ENCODE measurements at regions not wholly inside any gene's neighbourhood (a gene's known extent, or its start where the extent isn't known, plus 50 kb on each side); places are given as distances from the start of the nearest gene placed in this dataset.

DNA sequence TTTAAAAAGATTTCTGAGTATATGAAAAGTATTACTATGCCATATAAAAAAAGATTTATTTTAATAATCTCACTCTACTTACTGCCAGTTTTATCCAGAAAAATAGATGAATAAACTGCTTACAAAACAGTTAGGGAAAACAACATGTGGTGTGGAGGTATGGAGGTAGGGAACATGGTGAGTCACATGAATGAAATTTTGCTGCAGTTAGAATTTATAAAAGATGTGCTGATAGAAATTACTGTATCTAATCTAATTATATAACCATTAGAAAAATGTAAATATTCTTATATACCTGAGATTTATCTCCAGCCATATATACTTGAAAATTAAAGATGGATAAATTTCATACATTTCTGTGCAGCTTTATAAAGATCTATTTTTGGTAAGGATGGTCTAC lies 184.0 kb upstream of the ANK2 start:
- H3K9ac ChIP-seq (ENCODE audit: low read depth, low read length) = no peak overlapping the region
- H3K18ac ChIP-seq (ENCODE audit: low read depth, low read length) = no peak overlapping the region
- H3K27me3 ChIP-seq (ENCODE audit: control insufficient read depth, insufficient read depth, low read length) = no peaks in the 10 kb centered on the region
- in situ Hi-C loops (cut with MboI; ENCODE audit: low sequenced_read_pairs) (no loop called here), intact Hi-C loops (cut with micrococcal nuclease) (no loop called here), dilution Hi-C loops (cut with HindIII; ENCODE audit: low sequenced_read_pairs, unreplicated experiment) (no loop called here)
- H2AK5ac ChIP-seq (ENCODE audit: low read depth, low read length) = no peak overlapping the region
- ATAC-seq (ENCODE audit: low read depth) (no peak), DNase-seq (no peak)
- H3K4me3 ChIP-seq (ENCODE audit: insufficient read depth, low read depth, low read length) = no peak overlapping the region
- no peaks in the 10 kb centered on the region for H3K9me1 ChIP-seq (ENCODE audit: insufficient read depth, low read length)
- BruUV-seq (replicated peaks) = no TSS peak
- TF ChIP-seq RCOR1 (IDR thresholded peaks at IDR 0.05; ENCODE audit: insufficient replicate concordance, low read length) (no peak), FOS (IDR thresholded peaks at IDR 0.05; ENCODE audit: low read depth, low read length) (no peak), CEBPB (IDR thresholded peaks at IDR 0.05; ENCODE audit: low read depth, low read length) (no peak), SMC3 (IDR thresholded peaks at IDR 0.05; ENCODE audit: low read depth, low read length) (no peak), NFE2L2 (IDR thresholded peaks at IDR 0.05; ENCODE audit: low read depth, low read length) (no peak), CHD1 (IDR thresholded peaks at IDR 0.05; ENCODE audit: low read depth, low read length) (no peak), BHLHE40 (IDR thresholded peaks at IDR 0.05; ENCODE audit: low read depth, low read length) (no peak), RAD21 (IDR thresholded peaks at IDR 0.05; ENCODE audit: low read length) (no peak), MXI1 (IDR thresholded peaks at IDR 0.05; ENCODE audit: borderline replicate concordance, low read depth, low read length) (no peak)
- TF ChIP-seq, protein P1, sequence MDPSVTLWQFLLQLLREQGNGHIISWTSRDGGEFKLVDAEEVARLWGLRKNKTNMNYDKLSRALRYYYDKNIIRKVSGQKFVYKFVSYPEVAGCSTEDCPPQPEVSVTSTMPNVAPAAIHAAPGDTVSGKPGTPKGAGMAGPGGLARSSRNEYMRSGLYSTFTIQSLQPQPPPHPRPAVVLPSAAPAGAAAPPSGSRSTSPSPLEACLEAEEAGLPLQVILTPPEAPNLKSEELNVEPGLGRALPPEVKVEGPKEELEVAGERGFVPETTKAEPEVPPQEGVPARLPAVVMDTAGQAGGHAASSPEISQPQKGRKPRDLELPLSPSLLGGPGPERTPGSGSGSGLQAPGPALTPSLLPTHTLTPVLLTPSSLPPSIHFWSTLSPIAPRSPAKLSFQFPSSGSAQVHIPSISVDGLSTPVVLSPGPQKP (IDR thresholded peaks at IDR 0.05; ENCODE audit: borderline replicate concordance, low read depth, low read length) = no peak
- H3K36me3 ChIP-seq (ENCODE audit: control insufficient read depth, insufficient read depth, low read length) = no peaks in the 10 kb centered on the region
- H3K4ac ChIP-seq (ENCODE audit: low read depth, low read length) = no peak overlapping the region
- ChIA-PET POLR2A (ENCODE audit: unreplicated experiment) (no interaction called here), CTCF (no interaction called here)
- H4K8ac ChIP-seq (ENCODE audit: low read depth in 2 of 2, low read length in 2 of 2) = no peak overlapping the region
- H3K4me1 ChIP-seq (ENCODE audit: control insufficient read depth, insufficient read depth, low read length) = no peaks in the 10 kb centered on the region
- H3K56ac ChIP-seq (ENCODE audit: extremely low read depth, insufficient read depth, low read length) = no peak overlapping the region
- no peak overlapping the region for H3K14ac ChIP-seq (replicated peaks; ENCODE audit: low read depth, low read length)
- no peak overlapping the region for H2BK15ac ChIP-seq (ENCODE audit: low read depth, low read length)
- no peaks in the 10 kb centered on the region for H3K79me1 ChIP-seq (ENCODE audit: low read depth in 1 of 2, low read length in 2 of 2)
- no peaks in the 10 kb centered on the region for H4K20me1 ChIP-seq (ENCODE audit: insufficient read depth, low read length)
- no peak overlapping the region for H3K27ac ChIP-seq (ENCODE audit: insufficient read depth, low read length)
- no peak overlapping the region for H4K91ac ChIP-seq (ENCODE audit: insufficient read depth, low read depth, low read length)
- no peak overlapping the region for H2BK120ac ChIP-seq (ENCODE audit: low read depth, low read length)
- H4K5ac ChIP-seq (ENCODE audit: low read depth, low read length) = no peak overlapping the region
- H3K4me2 ChIP-seq (ENCODE audit: low read depth, low read length) = no peak overlapping the region
- H2BK5ac ChIP-seq (ENCODE audit: low read depth, low read length, poor library complexity, severe bottlenecking) = no peak overlapping the region
- H2AFZ ChIP-seq (replicated peaks; ENCODE audit: low read length, poor library complexity) = no peak overlapping the region
- no peak overlapping the region for H2BK20ac ChIP-seq (ENCODE audit: low read depth, low read length)
- no peaks in the 10 kb centered on the region for H3K9me3 ChIP-seq (ENCODE audit: control insufficient read depth, insufficient read depth, low read length)
- no peak overlapping the region for H3K23ac ChIP-seq (ENCODE audit: low read depth, low read length)
- H2AK9ac ChIP-seq (replicated peaks; ENCODE audit: low read depth, low read length, poor library complexity) = no peak overlapping the region

Measured in IMR-90 (cell line).